Astrocyte (in vitro differentiated cells and primary cell): ENCODE measurements at regions not wholly inside any gene's neighbourhood (a gene's known extent, or its start where the extent isn't known, plus 50 kb on each side); places are given as distances from the start of the nearest gene placed in this dataset.
"Not testable (repeated sequence)": the region's sequence is repeated elsewhere in the genome, so short reads cannot be mapped to it uniquely, and the experiment has no call there.

Source experiments
- CTCF ChIP-seq: IDR thresholded peaks from 2 replicates; pipeline ENCODE4 v1.5.1; 2011; ENCODE audit warnings: low read depth, mild to moderate bottlenecking, inconsistent platforms, low read length, moderate library complexity; ENCODE audit not compliant: insufficient read depth
- EZH2 ChIP-seq: IDR thresholded peaks from 2 replicates; pipeline ENCODE4 v1.6.1; 2012; ENCODE audit warnings: mild to moderate bottlenecking, low read length, inconsistent platforms; ENCODE audit not compliant: insufficient read depth

GRCh38 chr9:29450343-29450875, 1877.1 kb upstream of the C9orf72 start:
- TF ChIP-seq CTCF, EZH2: not testable (repeated sequence)
